GM21619 (cell line): ENCODE measurements at regions not wholly inside any gene's neighbourhood (a gene's known extent, or its start where the extent isn't known, plus 50 kb on each side); places are given as distances from the start of the nearest gene placed in this dataset.
"Not testable (repeated sequence)": the region's sequence is repeated elsewhere in the genome, so short reads cannot be mapped to it uniquely, and the experiment has no call there.

ENCODE experiments used
- ATAC-seq: cut with Tn5 transposase; IDR thresholded peaks from one replicate; pipeline ENCODE4 v1.9.1; 2021; ENCODE audit not compliant: unreplicated experiment

DNA sequence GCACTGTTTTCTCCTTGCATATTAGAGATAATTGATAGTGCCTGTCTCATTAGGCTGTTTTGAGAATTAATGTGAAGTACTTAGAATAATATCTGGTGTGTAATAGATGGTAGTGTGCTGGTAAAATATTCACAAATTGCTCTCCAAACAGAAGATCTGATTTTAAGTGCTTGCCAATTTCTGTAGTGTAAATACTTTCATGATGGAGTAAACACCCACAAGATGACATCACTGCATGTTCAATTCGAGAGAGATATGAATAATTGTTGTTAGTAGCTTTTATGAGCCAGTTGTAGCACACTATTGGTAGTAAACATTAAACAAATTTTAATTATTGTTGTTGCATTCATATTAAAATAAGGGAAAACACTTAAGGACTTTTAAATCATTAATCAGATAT, 392.3 kb upstream of the RIOK2 start:
- ATAC-seq, result no peak

DNA sequence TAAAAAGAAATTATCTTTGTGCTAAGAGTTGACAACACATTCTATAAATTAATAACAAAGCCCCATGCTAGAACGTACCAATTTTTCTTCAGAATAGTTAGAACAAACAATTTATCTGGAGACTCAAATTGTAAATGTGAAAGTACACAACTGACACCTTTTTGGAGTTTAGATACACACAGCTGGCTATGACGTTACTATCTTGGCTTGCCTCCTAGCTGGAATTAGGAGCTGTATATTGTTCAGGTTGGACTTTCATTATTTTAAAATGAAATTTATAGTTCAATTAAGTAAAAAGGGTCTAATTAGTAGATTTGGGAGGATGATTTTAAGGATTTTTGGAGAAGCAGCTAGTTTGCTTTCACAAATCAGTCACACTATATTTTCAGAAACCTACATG, 393.9 kb upstream of the RIOK2 start:
- ATAC-seq, result no peak

- not testable (repeated sequence) for ATAC-seq
Measured at GRCh38 chr5:97579977-97580376, 396.9 kb upstream of the RIOK2 start.

DNA sequence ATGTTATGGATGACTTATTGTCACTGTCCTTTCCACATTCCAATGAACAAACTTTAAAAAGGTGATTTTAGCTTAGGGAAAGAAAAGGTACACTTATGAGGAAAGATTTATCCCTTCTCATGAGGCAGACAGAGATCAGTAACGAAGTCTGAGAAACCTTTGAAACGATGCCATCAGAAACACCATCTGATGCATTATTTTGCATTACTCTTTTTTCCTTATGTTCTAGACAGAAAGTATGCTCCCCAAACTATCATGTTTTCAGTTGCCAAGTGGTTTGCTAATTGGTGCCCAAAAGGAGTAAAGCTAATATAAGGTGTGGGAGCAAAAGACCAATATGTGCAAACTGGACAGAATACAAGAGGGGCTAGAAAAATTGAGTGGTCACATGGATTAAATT, 397.7 kb upstream of the RIOK2 start:
- no peak for ATAC-seq

DNA sequence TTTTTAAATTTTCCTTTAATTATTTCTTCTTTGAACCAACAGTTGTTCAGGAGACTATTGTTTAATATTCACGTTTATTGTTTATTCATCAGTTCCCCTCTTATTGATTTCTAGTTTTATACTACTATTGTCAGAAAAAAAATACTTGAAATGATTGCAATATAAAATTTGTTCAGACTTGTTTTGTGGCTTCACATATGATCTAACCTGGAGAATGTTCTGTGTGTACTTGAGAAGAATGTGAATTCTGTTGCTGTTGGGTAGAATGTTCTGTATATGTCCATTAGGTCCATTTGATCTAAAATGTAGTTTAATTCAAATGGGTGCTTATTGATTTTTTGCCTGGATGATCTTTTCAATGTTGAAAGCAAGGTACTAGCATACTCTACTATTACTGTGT, 408.7 kb upstream of the RIOK2 start:
- ATAC-seq, result no peak

DNA sequence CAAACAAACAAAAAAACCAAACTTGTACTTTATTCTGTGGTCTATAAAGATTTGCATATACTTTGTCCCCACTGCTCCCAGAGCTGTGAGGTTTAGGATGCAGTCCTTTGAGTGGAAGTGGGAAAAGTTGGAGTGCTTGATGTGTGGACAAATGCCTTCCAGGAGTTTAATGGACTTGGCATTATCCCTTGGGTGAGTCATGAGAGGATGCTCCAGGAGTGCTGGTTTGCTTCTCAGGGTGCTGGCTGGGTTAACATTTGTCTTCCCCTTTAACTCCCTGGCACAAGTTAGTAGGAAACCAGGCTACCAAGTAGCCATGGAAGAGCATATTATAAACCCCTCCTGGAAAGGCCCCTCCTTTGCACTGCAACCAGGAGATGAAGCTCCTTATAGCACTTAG, 417.4 kb upstream of the RIOK2 start:
- no peak for ATAC-seq

DNA sequence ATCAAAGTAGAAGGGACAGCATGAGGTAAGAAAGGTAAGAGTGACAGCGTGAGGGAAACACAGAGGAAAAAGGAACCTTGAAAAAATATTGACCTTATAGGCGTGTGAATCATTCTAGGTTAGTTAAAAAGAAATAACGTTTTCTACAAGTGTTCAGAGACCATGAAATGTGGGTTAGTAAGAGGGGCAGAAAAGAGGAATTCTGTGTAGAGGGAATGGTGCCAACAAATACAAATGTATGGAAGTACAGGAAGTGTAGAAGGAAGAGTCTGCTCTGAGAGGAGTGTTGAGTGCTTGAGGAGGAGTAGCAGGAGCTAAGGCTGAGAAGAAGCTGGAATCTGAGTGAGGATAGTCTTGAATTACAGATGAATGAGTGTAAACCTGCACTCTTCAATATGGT, 418.6 kb upstream of the RIOK2 start:
- ATAC-seq, result no peak

GRCh38 chr5:97606531-97606930, 423.5 kb upstream of the RIOK2 start:
- ATAC-seq, result no peak

- no peak for ATAC-seq
Measured at GRCh38 chr5:97608501-97608900, 425.5 kb upstream of the RIOK2 start.

DNA sequence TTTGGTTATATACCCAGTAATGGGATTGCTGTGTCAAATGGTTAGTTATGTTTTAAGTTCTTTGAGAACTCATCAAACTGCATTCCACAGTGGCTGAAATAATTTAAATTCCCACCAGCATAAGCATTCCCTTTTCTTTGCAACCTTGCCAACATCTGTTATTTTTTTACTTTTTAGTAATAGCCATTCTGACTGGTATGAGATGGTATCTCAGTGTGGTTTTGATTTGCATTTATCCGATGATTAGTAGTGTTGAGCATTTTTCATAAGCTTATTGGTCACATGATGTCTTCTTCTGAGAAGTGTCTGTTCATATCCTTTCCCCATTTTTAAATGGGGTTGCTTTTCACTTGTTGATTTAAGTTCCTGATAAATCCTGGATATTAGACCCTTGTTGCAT, 435.7 kb upstream of the RIOK2 start:
- no peak for ATAC-seq

DNA sequence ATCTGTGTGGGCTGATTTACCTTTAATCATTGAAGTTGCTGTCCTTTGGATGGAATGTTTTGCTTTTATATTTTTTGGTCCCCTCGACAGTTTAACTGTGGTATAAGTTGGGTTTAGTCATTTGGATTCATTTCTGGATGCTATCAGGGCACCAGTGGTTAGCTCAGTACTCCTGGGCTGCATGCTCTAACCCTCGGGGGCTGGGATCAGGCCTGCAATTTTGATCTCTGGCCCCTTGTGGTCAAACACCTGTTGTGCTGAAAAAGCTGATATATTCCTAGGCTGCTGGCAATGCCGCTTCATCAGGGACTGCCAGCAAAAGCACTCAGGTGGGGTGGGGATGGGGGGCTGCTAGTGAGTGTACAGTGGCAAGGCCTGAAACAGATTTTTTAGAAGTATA, 440.4 kb upstream of the RIOK2 start:
- no peak for ATAC-seq

GRCh38 chr5:97624886-97625285, 441.8 kb upstream of the RIOK2 start:
- ATAC-seq, result no peak

DNA sequence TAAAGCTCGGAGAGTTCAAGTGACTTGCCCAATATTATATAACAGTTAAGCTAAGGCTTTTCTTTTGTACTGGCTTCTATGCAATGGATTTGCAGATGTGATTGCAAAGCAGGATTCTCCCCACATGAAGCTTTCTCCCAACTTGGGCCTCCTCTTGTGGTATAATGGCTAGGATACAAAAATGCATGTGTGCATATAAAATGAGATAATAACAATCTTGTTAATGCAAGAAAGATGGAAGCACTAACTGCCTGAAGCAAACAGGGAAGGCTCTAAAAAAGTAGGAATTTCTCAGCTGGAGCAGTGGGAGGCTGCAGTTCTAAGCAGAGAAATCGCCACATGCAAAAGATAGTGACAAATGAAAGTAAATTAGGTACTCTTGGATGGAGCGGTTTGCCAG, 444.2 kb upstream of the RIOK2 start:
- no peak for ATAC-seq

DNA sequence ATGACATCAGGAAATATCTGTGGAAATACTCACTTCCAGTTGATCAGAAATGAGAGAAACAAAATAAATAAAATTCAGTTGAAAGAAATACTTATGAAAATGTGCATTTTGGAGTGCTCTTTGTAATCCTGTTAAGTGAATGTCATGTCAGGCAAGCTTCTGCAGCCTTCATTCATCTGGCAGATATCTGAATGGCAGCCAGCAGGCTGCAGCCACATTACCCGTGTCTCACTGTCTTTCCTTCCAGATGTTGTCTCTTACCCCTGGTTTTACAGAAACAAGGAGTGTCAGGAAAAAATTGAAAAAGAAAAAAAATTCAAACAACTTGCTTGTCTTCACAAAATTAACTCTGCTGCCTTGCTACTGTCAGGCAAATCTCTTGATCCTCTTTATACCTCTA, 445.0 kb upstream of the RIOK2 start:
- ATAC-seq, result no peak

GRCh38 chr5:97628807-97629206, 445.8 kb upstream of the RIOK2 start:
- no peak for ATAC-seq

DNA sequence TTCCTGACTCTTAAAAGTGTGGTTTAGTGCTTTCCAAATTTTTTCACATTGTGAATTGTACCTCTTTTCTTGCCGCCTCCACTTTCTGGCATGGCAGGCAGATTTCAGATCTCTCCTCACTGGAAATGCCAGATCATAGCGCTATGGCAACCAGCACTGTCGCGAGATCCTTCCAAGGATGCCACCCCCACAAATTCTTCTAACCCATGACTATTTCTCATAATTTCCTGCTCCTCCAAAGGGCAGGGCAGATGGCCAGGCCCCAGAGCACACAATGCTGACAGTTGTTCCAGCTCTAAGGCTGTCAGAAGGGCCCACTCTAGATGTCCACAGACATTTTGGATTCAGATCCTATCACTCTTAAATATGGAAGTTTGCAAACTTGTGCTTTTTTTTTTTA, 446.2 kb upstream of the RIOK2 start:
- ATAC-seq, result no peak

DNA sequence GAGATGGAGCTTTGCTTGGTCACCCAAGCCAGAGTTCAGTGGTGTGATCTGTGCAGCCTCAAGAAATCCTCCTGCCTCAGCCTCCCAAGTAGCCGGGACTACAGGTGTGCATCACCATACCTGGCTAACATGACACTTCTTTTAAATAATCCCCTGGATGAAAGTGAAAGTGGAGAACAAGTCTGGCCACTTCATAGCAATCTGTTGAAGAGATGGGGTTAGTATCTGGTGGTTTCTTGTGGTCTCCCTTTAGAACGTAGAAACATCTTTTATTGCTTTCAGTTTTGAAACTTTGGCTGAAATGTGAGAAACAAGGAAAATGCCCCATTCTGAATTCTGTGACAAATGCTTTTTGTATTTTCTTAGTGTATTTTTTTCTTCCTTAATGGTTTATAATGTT, 452.5 kb upstream of the RIOK2 start:
- no peak for ATAC-seq

- no peak for ATAC-seq
Measured at GRCh38 chr5:97636766-97637165, 453.7 kb upstream of the RIOK2 start.

- ATAC-seq, result no peak
Measured at GRCh38 chr5:97641081-97641480, 458.0 kb upstream of the RIOK2 start.

GRCh38 chr5:97644206-97644605, 461.2 kb upstream of the RIOK2 start:
- no peak for ATAC-seq

DNA sequence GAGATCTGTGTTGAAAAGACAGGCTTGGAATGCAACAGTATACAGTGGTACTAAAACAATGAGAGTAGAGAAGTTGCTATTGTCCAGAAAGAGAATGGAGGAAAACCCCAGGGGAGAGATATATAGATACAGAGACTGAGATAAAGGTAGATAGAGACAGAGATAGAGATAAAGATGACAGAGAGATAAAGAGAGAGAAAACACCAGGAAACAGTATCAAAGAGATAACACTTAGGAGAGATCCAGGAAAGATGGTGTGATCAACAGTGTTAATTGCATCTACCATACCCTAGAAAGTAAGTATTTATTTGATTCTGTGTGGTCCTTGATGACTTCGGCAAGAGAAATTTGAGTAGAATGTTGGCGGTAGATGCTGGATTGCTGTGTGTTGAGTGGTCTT, 461.8 kb upstream of the RIOK2 start:
- ATAC-seq, result no peak

- no peak for ATAC-seq
Measured at GRCh38 chr5:97657239-97657638, 474.2 kb upstream of the RIOK2 start.

DNA sequence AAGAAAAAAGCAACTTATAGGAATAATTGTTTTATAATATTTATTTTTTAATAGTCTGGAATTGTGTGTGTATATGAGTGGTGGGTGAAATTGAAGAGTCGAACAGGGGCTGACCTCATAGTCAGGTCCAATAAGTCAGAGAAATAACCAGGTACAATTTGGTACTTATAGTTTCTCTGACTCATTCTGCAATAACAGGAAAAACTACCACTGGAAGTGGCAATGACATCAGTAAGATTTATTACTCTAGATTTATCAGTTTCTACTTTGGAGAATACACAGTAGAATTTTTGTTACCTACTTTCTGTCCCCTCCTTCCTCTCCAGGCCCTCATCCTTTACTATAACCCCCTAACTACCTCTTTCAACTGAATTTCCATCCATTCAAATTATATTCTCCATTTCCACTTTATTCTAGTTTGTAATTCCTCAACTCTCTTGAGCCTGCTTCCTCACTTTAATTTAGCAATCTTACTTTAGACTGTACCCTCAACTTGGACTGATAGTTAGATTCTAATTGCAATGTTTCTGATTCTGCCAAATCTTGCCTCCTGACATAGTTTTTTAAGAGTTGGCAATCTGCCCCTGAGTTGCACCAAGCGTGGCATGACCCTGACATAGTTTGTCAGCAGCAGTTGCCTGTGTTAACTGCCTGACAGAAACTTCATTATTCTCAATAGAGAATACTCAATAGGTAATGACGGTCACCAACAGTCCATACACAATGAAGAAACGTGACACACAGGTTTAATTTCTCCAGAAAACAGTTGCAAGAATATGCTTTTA, 475.3 kb upstream of the RIOK2 start:
- ATAC-seq, result no peak
